ENCODE measurements at regions not wholly inside any gene's neighbourhood (a gene's known extent, or its start where the extent isn't known, plus 50 kb on each side); places are given as distances from the start of the nearest gene placed in this dataset.

GRCh38 chr7:130880668-130881067 is 146.7 kb upstream of the KLF14 start:
- peak; percentile 3 for DNase-seq (ENCODE audit: low spot score)

GRCh38 chr7:130881091-130881798 is 147.2 kb upstream of the KLF14 start:
- DNase-seq (ENCODE audit: low spot score), result no peak

GRCh38 chr7:130881799-130882141 is 147.8 kb upstream of the KLF14 start:
- no peak for DNase-seq (ENCODE audit: low spot score)

GRCh38 chr7:130882396-130882795 is 148.4 kb upstream of the KLF14 start:
- no peak for DNase-seq (ENCODE audit: low spot score)

GRCh38 chr7:130883928-130884327 is 149.9 kb upstream of the KLF14 start:
- no peak for DNase-seq (ENCODE audit: low spot score)

GRCh38 chr7:130884437-130885417 is 150.7 kb upstream of the KLF14 start:
- no peak for DNase-seq (ENCODE audit: low spot score)

GRCh38 chr7:130886438-130887135 is 152.6 kb upstream of the KLF14 start:
- DNase-seq (ENCODE audit: low spot score), result no peak

- peak; percentile 68 for DNase-seq (ENCODE audit: low spot score)
Observed at GRCh38 chr7:130887182-130887956, 153.4 kb upstream of the KLF14 start.

- peak; percentile 11 for DNase-seq (ENCODE audit: low spot score)
Observed at GRCh38 chr7:130887957-130888371, 154.0 kb upstream of the KLF14 start.

GRCh38 chr7:130888468-130888867 is 154.5 kb upstream of the KLF14 start:
- no peak for DNase-seq (ENCODE audit: low spot score)

- DNase-seq (ENCODE audit: low spot score), result peak; percentile 8
Observed at GRCh38 chr7:130890176-130891020, 156.4 kb upstream of the KLF14 start.

GRCh38 chr7:130891254-130892094 is 157.5 kb upstream of the KLF14 start:
- peak; percentile 72 for DNase-seq (ENCODE audit: low spot score)

- DNase-seq (ENCODE audit: low spot score), result peak; percentile 37
Observed at GRCh38 chr7:130893441-130893894, 159.5 kb upstream of the KLF14 start.

- peak; percentile 15 for DNase-seq (ENCODE audit: low spot score)
Observed at GRCh38 chr7:130894146-130894908, 160.3 kb upstream of the KLF14 start.

GRCh38 chr7:130894909-130895750 is 161.1 kb upstream of the KLF14 start:
- peak; percentile 1 for DNase-seq (ENCODE audit: low spot score)

GRCh38 chr7:130896051-130896881 is 162.3 kb upstream of the KLF14 start:
- peak; percentile 9 for DNase-seq (ENCODE audit: low spot score)

GRCh38 chr7:130896898-130897514 is 163.0 kb upstream of the KLF14 start:
- peak; percentile 73 for DNase-seq (ENCODE audit: low spot score)
